ENCODE measurements at regions not wholly inside any gene's neighbourhood (a gene's known extent, or its start where the extent isn't known, plus 50 kb on each side); places are given as distances from the start of the nearest gene placed in this dataset.

DNA sequence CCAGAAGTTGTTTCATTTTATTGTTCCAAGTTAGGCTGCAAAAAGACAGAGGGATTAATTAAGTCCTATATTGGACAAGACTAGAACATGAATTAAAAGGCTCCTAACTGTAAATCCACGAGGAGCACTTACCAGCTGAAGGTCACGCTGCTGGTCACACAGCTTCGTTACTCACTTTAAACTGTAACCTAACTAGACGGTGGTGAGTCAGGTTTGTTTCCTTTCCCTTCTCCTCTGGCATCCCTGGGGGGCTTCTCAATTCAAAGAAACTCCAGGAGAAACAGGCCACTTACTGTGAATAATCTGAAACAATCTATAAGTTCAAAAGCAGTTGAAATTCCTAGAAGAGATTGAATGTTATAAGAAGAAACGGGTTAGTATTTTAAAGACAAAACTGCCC, 331.4 kb downstream of the BCAT1 start:
- H3K36me3 Mint-ChIP-seq (ENCODE audit: low read depth), result no peaks in the 10 kb centered on the region
- TF ChIP-seq, protein P1, sequence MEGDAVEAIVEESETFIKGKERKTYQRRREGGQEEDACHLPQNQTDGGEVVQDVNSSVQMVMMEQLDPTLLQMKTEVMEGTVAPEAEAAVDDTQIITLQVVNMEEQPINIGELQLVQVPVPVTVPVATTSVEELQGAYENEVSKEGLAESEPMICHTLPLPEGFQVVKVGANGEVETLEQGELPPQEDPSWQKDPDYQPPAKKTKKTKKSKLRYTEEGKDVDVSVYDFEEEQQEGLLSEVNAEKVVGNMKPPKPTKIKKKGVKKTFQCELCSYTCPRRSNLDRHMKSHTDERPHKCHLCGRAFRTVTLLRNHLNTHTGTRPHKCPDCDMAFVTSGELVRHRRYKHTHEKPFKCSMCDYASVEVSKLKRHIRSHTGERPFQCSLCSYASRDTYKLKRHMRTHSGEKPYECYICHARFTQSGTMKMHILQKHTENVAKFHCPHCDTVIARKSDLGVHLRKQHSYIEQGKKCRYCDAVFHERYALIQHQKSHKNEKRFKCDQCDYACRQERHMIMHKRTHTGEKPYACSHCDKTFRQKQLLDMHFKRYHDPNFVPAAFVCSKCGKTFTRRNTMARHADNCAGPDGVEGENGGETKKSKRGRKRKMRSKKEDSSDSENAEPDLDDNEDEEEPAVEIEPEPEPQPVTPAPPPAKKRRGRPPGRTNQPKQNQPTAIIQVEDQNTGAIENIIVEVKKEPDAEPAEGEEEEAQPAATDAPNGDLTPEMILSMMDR (IDR thresholded peaks at IDR 0.05), result no peak
- no peak overlapping the region for H3K4me3 Mint-ChIP-seq
- ATAC-seq (no peak), DNase-seq (no peak)
- ChIA-PET CTCF (no interaction called here), POLR2A (no interaction called here)
- H3K27ac Mint-ChIP-seq, result no peak overlapping the region
- no peaks in the 10 kb centered on the region for H3K4me1 Mint-ChIP-seq (ENCODE audit: low read depth)
- intact Hi-C loops (cut with micrococcal nuclease), result no loop called here
- H3K27me3 Mint-ChIP-seq, result peaks cover 3% of the 10 kb centered on the region
- peaks cover 2% of the 10 kb centered on the region for H3K9me3 Mint-ChIP-seq

DNA sequence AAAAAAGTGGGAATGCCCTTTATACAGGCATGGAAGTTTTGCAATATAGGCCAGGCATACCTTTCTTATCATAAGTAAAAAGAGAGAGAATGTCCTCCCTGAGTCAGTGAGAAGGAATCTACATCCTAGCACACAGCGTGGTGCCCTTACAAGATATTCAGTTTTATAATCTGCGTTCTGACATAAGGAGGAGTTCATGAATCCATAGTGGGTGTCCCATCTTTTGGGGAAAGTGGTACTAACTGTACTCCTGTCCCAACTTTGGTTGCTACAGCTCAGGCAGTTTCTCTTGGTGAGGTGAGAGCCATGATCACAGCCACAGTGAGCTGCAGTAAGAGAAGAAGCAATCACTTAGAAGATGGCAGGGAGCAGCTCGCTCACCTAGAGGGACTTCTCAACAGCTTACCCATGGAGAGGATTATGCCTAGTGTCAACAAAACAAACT, 332.9 kb downstream of the BCAT1 start:
- no peak overlapping the region for H3K27ac Mint-ChIP-seq

DNA sequence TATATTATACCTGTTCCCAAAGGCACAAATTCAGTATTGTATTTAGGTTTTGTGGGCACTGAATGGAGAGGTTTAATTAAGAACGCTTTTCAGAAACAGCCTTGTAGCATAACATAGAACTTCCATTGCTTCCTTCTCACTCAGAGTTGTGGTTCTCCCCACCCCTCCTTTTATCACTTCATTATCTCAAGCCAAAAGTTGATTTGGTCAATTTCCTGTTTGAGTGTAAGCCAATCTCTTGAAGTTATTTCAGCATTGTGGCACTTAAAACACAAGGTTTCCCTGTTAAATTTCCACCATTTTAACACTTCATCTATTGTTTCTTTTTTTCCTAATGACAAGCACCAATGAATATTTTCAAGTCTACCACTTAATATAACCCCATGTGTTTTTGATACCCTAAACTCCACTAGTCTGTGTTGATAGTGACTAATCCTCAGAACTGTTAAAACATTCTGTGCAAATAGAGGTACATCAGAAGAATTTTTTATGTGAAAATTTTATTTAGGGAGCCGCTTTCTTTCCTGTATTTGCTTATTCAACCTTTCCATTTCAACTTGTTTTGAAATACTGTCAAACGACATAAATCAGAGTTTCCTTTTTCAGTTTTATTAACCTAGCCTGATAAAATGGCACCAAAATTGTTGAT, 340.1 kb downstream of the BCAT1 start:
- CTCF ChIA-PET, result no interaction called here
- TF ChIP-seq, protein P1 (IDR thresholded peaks at IDR 0.05), result no peak
- ATAC-seq, result no peak
- Mint-ChIP-seq H3K9me3 (no peaks in the 10 kb centered on the region), H3K4me3 (no peak overlapping the region), H3K27ac (no peak overlapping the region), H3K27me3 (peaks cover 4% of the 10 kb centered on the region), H3K4me1 (ENCODE audit: low read depth) (no peaks in the 10 kb centered on the region), H3K36me3 (ENCODE audit: low read depth) (no peaks in the 10 kb centered on the region)
- intact Hi-C loops (cut with micrococcal nuclease), result no loop called here
- DNase-seq, result no peak
- POLR2A ChIA-PET, result no interaction called here

More for the DNA sequence above, 332.9 kb downstream of the BCAT1 start:
- POLR2A ChIA-PET, result no interaction called here
- DNase-seq, result no peak
- CTCF ChIA-PET, result no interaction called here
- no peaks in the 10 kb centered on the region for H3K9me3 Mint-ChIP-seq
- intact Hi-C loops (cut with micrococcal nuclease), result no loop called here
- no peaks in the 10 kb centered on the region for H3K36me3 Mint-ChIP-seq (ENCODE audit: low read depth)
- H3K4me3 Mint-ChIP-seq, result no peak overlapping the region
- ATAC-seq, result no peak
- TF ChIP-seq, protein P1 (IDR thresholded peaks at IDR 0.05), result no peak
- H3K4me1 Mint-ChIP-seq (ENCODE audit: low read depth), result no peaks in the 10 kb centered on the region
- H3K27me3 Mint-ChIP-seq, result peaks cover 3% of the 10 kb centered on the region

DNA sequence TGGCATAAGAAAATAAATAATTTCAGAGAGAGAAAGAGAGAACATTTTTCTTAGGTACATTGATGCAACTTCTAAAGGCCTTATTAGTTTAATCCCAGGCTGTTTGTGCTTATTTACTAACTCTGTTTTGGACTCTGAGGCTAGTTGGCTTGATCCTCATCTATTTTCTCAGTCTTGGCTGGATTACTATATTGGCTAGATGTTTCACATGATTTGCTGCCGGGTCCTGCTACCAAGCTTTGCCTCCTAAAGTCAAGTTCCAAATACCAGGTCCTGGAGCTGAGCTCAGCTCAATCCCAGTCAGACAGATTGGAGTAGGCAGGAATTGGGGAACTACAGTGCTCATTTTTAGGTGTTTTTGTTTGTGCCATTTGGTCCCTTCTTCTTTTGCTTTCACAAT, 340.8 kb downstream of the BCAT1 start:
- Mint-ChIP-seq H3K36me3 (ENCODE audit: low read depth) (no peaks in the 10 kb centered on the region), H3K27ac (no peak overlapping the region), H3K4me3 (no peak overlapping the region), H3K27me3 (peaks cover 4% of the 10 kb centered on the region), H3K9me3 (no peaks in the 10 kb centered on the region), H3K4me1 (ENCODE audit: low read depth) (no peaks in the 10 kb centered on the region)
- ChIA-PET CTCF (no interaction called here), POLR2A (no interaction called here)
- ATAC-seq, result no peak
- TF ChIP-seq, protein P1 (IDR thresholded peaks at IDR 0.05), result no peak
- DNase-seq, result no peak
- intact Hi-C loops (cut with micrococcal nuclease), result no loop called here

DNA sequence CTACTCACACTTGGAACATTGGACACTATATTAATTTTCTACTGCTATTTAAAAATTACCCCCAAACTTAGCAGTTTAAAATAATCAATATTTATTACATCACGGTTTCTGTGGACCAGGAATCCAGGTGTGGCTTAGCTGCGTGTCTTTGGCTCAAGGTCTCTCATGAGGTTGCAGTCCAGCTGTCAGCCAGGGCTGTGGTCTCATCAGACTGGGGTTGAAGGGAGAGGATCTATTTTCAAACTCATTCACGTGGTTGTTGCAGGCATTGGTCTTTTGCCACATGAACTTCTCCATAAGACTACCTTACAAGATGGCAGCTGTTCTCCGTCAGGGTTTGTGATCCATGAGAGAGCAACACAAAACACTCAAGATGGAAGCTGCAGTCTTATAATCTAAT, 343.0 kb downstream of the BCAT1 start:
- Mint-ChIP-seq H3K36me3 (ENCODE audit: low read depth) (no peaks in the 10 kb centered on the region), H3K27me3 (peaks cover 4% of the 10 kb centered on the region), H3K4me1 (ENCODE audit: low read depth) (peaks cover 1% of the 10 kb centered on the region), H3K27ac (no peak overlapping the region), H3K9me3 (no peaks in the 10 kb centered on the region), H3K4me3 (no peak overlapping the region)
- POLR2A ChIA-PET, result no interaction called here
- ATAC-seq (no peak), DNase-seq (no peak)
- TF ChIP-seq, protein P1 (IDR thresholded peaks at IDR 0.05), result no peak
- CTCF ChIA-PET, result no interaction called here
- intact Hi-C loops (cut with micrococcal nuclease), result no loop called here
